H9 (cell line): ENCODE measurements at regions not wholly inside any gene's neighbourhood (a gene's known extent, or its start where the extent isn't known, plus 50 kb on each side); places are given as distances from the start of the nearest gene placed in this dataset.

ENCODE experiments used
- DNase-seq: peaks from one replicate; pipeline ENCODE4 v3.0.0-alpha.2; 2017
- H2AFZ ChIP-seq: one replicate; pipeline ENCODE4 v1.6.1; 2013; ENCODE audit warnings: mild to moderate bottlenecking, low read length, control low read depth, moderate library complexity
- H2AK5ac ChIP-seq: 2 replicates; pipeline ENCODE4 v1.6.1; 2013; ENCODE audit warnings: low read length, control low read depth, mixed read lengths; ENCODE audit not compliant: insufficient read length
- H2BK120ac ChIP-seq: one replicate; pipeline ENCODE4 v1.6.1; 2013; ENCODE audit warnings: low read depth, mild to moderate bottlenecking, low read length, control low read depth, inconsistent platforms; ENCODE audit not compliant: poor library complexity, severe bottlenecking
- H2BK12ac ChIP-seq: 2 replicates; pipeline ENCODE4 v1.6.1; 2013; ENCODE audit warnings: low read length, control low read depth, mixed read lengths, low read depth; ENCODE audit not compliant: insufficient read length
- H2BK15ac ChIP-seq: 2 replicates; pipeline ENCODE4 v1.6.1; 2013; ENCODE audit warnings: low read depth, low read length, control low read depth
- H2BK20ac ChIP-seq: one replicate; pipeline ENCODE4 v1.6.1; 2013; ENCODE audit warnings: low read depth, mild to moderate bottlenecking, low read length, control low read depth, inconsistent platforms; ENCODE audit not compliant: poor library complexity, severe bottlenecking
- H2BK5ac ChIP-seq: 2 replicates; pipeline ENCODE4 v1.6.1; 2013; ENCODE audit warnings: low read length, control low read depth, mixed read lengths; ENCODE audit not compliant: insufficient read length
- H3K14ac ChIP-seq: 2 replicates; pipeline ENCODE4 v1.6.1; 2013; ENCODE audit warnings: low read length, control low read depth; ENCODE audit not compliant: insufficient read depth
- H3K18ac ChIP-seq: 2 replicates; pipeline ENCODE4 v1.6.1; 2013; ENCODE audit warnings: low read depth, mild to moderate bottlenecking, mixed read lengths, low read length, control low read depth; ENCODE audit not compliant: insufficient read length
- H3K23ac ChIP-seq: 2 replicates; pipeline ENCODE4 v1.6.1; 2013; ENCODE audit warnings: low read length, control low read depth, mixed read lengths, low read depth; ENCODE audit not compliant: insufficient read length
- H3K23me2 ChIP-seq: 2 replicates; pipeline ENCODE4 v1.6.1; 2013; ENCODE audit warnings: low read depth, mild to moderate bottlenecking, mixed read lengths, low read length, control low read depth; ENCODE audit not compliant: insufficient read length, poor library complexity, severe bottlenecking
- H3K27ac ChIP-seq: 2 replicates; pipeline ENCODE4 v1.5.1; 2013; ENCODE audit warnings: low read length, control low read depth, mixed read lengths, low read depth; ENCODE audit not compliant: insufficient read length
- H3K27me3 ChIP-seq: 2 replicates; pipeline ENCODE4 v1.6.1; 2013; ENCODE audit warnings: low read length, control low read depth, inconsistent platforms; ENCODE audit not compliant: insufficient read depth
- H3K4ac ChIP-seq: 2 replicates; pipeline ENCODE4 v1.6.1; 2013; ENCODE audit warnings: low read depth, mild to moderate bottlenecking, control low read depth, inconsistent platforms, low read length, moderate library complexity
- H3K4me1 ChIP-seq: 2 replicates; pipeline ENCODE4 v1.6.1; 2013; ENCODE audit warnings: low read length, control low read depth, inconsistent platforms; ENCODE audit not compliant: insufficient read depth
- H3K4me2 ChIP-seq: 2 replicates; pipeline ENCODE4 v1.6.1; 2013; ENCODE audit warnings: low read length, control low read depth, mixed read lengths; ENCODE audit not compliant: insufficient read length, insufficient read depth
- H3K56ac ChIP-seq: 2 replicates; pipeline ENCODE4 v1.6.1; 2013; ENCODE audit warnings: low read depth, mild to moderate bottlenecking, mixed read lengths, low read length, control low read depth; ENCODE audit not compliant: insufficient read length
- H3K79me1 ChIP-seq: 2 replicates; pipeline ENCODE4 v1.6.1; 2013; ENCODE audit warnings: low read depth, mild to moderate bottlenecking, moderate library complexity, low read length, control low read depth, inconsistent platforms; ENCODE audit not compliant: insufficient read depth, poor library complexity, severe bottlenecking
- H3K79me2 ChIP-seq: 2 replicates; pipeline ENCODE4 v1.6.1; 2013; ENCODE audit warnings: low read length, control low read depth, inconsistent platforms; ENCODE audit not compliant: insufficient read depth
- H3K9ac ChIP-seq: 2 replicates; pipeline ENCODE4 v1.6.1; 2013; ENCODE audit warnings: low read length, control low read depth, mixed read lengths; ENCODE audit not compliant: insufficient read length; ENCODE audit errors: extremely low read depth
- H3K9me3 ChIP-seq: one replicate; pipeline ENCODE4 v1.6.1; 2013; ENCODE audit warnings: low read depth, low read length, inconsistent platforms; ENCODE audit not compliant: control insufficient read depth
- H3T11ph ChIP-seq: one replicate; pipeline ENCODE4 v1.6.1; 2013; ENCODE audit warnings: mild to moderate bottlenecking, low read length, control low read depth, inconsistent platforms
- H4K20me1 ChIP-seq: one replicate; pipeline ENCODE4 v1.6.1; 2013; ENCODE audit not compliant: control insufficient read depth, insufficient read length, insufficient read depth
- H4K5ac ChIP-seq: 2 replicates; pipeline ENCODE4 v1.6.1; 2013; ENCODE audit warnings: low read depth, mild to moderate bottlenecking, mixed read lengths, low read length, control low read depth; ENCODE audit not compliant: insufficient read length
- H4K8ac ChIP-seq: replicated peaks from 2 replicates; pipeline ENCODE4 v1.6.1; 2013; ENCODE audit warnings: low read length, control low read depth, mixed read lengths, low read depth; ENCODE audit not compliant: insufficient read length
- H4K91ac ChIP-seq: 2 replicates; pipeline ENCODE4 v1.6.1; 2013; ENCODE audit warnings: low read depth, mild to moderate bottlenecking, moderate library complexity, mixed read lengths, low read length, control low read depth; ENCODE audit not compliant: insufficient read length
- H3K27ac Mint-ChIP-seq, 3 experiments: 2 replicates in 2 of 3; 3 replicates in 1 of 3; pipeline ENCODE4 v1.8.0; 2020 to 2021; ENCODE audit warnings: mixed read lengths in 3 of 3, mild to moderate bottlenecking in 1 of 3, moderate library complexity in 1 of 3
- H3K27me3 Mint-ChIP-seq: 2 replicates; pipeline ENCODE4 v1.8.0; 2021; ENCODE audit warnings: low read depth, mild to moderate bottlenecking, moderate library complexity, mixed read lengths
- H3K36me3 Mint-ChIP-seq, 3 experiments: 2 replicates in 2 of 3; 3 replicates in 1 of 3; pipeline ENCODE4 v1.8.0; 2020 to 2021; ENCODE audit warnings: low read depth in 3 of 3, mixed read lengths in 3 of 3; ENCODE audit not compliant: insufficient read depth in 1 of 3
- H3K4me1 Mint-ChIP-seq, 2 experiments: 2 replicates each; pipeline ENCODE4 v1.8.0; 2020; ENCODE audit warnings: mixed read lengths in 2 of 2
- H3K4me3 Mint-ChIP-seq, 2 experiments: 2 replicates in 1 of 2; 3 replicates in 1 of 2; pipeline ENCODE4 v1.8.0; 2020 to 2021; ENCODE audit warnings: mild to moderate bottlenecking in 2 of 2, mixed read lengths in 2 of 2, moderate library complexity in 1 of 2
- H3K9me3 Mint-ChIP-seq, 2 experiments: 2 replicates in 1 of 2; 3 replicates in 1 of 2; pipeline ENCODE4 v1.8.0; 2020; ENCODE audit warnings: mild to moderate bottlenecking in 2 of 2, mixed read lengths in 2 of 2, moderate library complexity in 1 of 2
- CTCF ChIP-seq: fragments of 200-600 bp; sonication (generic); conservative IDR thresholded peaks from 3 replicates; pipeline ENCODE4 v1.8.0; 2021; ENCODE audit warnings: antibody characterized with exemption, mild to moderate bottlenecking

- Histone ChIP-seq H3K9ac (no peak overlapping the region), H3K23ac (no peak overlapping the region), H3K9me3 (no peaks in the 10 kb centered on the region), H2BK12ac (no peak overlapping the region), H3K14ac (no peak overlapping the region), H3K4me1 (no peaks in the 10 kb centered on the region), H3K79me1 (no peaks in the 10 kb centered on the region), H2AFZ (no peak overlapping the region), H4K20me1 (no peaks in the 10 kb centered on the region), H2BK20ac (no peak overlapping the region), H2BK5ac (no peak overlapping the region), H2BK120ac (no peak overlapping the region), H3K4me2 (no peak overlapping the region), H2BK15ac (no peak overlapping the region), H4K8ac (no peak overlapping the region), H3K56ac (no peak overlapping the region), H3K27me3 (no peaks in the 10 kb centered on the region), H4K5ac (no peak overlapping the region), H3T11ph (no peak overlapping the region), H2AK5ac (no peak overlapping the region), H3K79me2 (no peaks in the 10 kb centered on the region), H3K18ac (no peak overlapping the region), H4K91ac (no peak overlapping the region), H3K4ac (no peak overlapping the region), H3K23me2 (no peaks in the 10 kb centered on the region), H3K27ac (no peak overlapping the region)
- H3K27ac Mint-ChIP-seq = no peak overlapping the region
- no peaks in the 10 kb centered on the region for H3K27me3 Mint-ChIP-seq
- H3K4me3 Mint-ChIP-seq = no peak overlapping the region
- H3K4me1 Mint-ChIP-seq = no peaks in the 10 kb centered on the region
- no peak for DNase-seq
- TF ChIP-seq CTCF = no peak
- peaks cover 0 to 4% (median 0%) of the 10 kb centered on the region in 3 experiments; a peak in 3 of 7 replicates for H3K36me3 Mint-ChIP-seq
- peaks cover 4 to 5% of the 10 kb centered on the region in 2 experiments; a peak in 3 of 5 replicates for H3K9me3 Mint-ChIP-seq
These were observed 216.3 kb downstream of the EFHB start for GRCh38 chr3:19717736-19718135.
